VCaP (cell line): ENCODE measurements at regions not wholly inside any gene's neighbourhood (a gene's known extent, or its start where the extent isn't known, plus 50 kb on each side); places are given as distances from the start of the nearest gene placed in this dataset.
"Not testable (repeated sequence)": the region's sequence is repeated elsewhere in the genome, so short reads cannot be mapped to it uniquely, and the experiment has no call there.

ENCODE experiments used
- H3K27ac ChIP-seq: fragments of 450-650 bp; 2 replicates; pipeline ENCODE4 v1.5.1; 2017
- TF ChIP-seq, protein P1 (sequence below): fragments of 450-650 bp; conservative IDR thresholded peaks from 2 replicates; pipeline ENCODE4 v1.5.1; 2017; ENCODE audit warnings: mild to moderate bottlenecking, moderate library complexity

DNA sequence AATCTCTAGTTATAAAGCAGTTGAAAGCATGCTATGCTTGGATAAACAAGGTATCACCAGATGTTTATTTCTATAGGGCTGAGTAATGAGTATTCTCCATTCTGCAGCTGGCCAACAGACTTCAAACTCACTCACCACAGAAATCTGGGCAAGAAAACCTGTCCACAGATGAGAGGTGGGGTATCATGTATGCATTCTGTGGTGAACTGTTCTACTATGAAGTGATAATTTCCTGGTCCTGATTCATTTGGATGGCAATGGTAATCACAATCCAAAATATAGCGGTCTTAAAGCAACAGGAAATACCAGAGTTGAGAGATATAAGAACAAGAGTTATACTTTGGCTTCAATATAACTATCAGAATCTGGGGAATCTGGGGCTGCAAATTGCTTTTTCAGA lies 65.9 kb upstream of the EFNA5 start:
- TF ChIP-seq, protein P1, sequence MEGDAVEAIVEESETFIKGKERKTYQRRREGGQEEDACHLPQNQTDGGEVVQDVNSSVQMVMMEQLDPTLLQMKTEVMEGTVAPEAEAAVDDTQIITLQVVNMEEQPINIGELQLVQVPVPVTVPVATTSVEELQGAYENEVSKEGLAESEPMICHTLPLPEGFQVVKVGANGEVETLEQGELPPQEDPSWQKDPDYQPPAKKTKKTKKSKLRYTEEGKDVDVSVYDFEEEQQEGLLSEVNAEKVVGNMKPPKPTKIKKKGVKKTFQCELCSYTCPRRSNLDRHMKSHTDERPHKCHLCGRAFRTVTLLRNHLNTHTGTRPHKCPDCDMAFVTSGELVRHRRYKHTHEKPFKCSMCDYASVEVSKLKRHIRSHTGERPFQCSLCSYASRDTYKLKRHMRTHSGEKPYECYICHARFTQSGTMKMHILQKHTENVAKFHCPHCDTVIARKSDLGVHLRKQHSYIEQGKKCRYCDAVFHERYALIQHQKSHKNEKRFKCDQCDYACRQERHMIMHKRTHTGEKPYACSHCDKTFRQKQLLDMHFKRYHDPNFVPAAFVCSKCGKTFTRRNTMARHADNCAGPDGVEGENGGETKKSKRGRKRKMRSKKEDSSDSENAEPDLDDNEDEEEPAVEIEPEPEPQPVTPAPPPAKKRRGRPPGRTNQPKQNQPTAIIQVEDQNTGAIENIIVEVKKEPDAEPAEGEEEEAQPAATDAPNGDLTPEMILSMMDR, result no peak
- no peak overlapping the region for H3K27ac ChIP-seq

DNA sequence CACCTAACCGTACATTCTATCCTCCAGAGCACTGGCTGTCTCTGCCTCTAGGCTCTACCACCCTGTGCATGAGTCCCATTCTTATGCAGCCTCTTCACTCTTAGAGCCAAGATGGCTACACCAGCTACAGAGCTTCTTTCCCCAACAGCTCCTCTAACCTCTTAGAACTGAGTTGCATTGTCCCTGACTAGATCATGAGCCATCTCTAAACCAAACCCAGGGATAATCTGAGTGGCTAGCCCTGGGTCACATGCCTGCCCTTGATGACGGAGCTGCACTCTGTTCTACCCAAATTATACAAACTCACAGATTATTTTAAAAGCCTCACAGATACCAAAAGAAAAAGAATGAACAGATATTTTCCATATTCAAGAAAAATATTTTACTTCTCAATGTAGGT lies 65.4 kb upstream of the EFNA5 start:
- not testable (repeated sequence) for H3K27ac ChIP-seq

DNA sequence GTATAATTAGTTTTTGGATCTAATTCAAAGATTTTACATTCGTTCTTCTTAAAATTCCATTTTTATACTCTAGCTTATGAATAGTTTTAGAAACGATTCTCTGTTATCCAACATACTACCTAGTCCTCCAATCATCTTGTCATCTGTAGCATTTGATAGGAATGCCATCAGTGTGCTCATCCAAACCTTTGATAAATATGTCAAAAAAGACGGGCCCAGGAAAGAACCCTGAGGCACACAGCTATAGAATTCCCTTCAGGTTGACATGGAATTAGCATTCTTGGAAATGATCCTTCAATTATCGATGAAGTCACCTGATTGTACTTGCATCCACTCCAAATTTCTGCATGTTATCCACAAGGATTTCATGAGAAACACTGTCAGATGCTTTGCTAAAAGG lies 64.8 kb upstream of the EFNA5 start:
- H3K27ac ChIP-seq, result no peak overlapping the region
- TF ChIP-seq, protein P1, result no peak

DNA sequence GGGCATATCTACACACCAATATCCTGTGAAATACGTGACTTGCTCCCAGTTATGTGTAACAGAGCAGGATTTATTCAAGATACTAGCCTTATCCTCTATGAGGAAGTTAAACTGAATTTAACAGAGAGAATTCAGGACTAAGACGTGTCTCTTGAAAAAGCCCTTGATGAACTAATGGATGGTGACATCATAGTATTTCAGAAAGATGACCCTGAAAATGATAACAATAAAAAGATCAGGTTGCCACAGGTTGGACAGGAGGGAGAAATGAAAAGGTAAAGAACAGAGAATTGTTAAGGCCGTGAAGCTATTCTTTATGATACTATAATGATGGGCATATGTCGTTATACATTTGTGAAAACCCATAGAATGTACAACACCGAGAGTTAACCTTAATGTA lies 56.2 kb upstream of the EFNA5 start:
- TF ChIP-seq, protein P1, result no peak
- H3K27ac ChIP-seq, result no peak overlapping the region

DNA sequence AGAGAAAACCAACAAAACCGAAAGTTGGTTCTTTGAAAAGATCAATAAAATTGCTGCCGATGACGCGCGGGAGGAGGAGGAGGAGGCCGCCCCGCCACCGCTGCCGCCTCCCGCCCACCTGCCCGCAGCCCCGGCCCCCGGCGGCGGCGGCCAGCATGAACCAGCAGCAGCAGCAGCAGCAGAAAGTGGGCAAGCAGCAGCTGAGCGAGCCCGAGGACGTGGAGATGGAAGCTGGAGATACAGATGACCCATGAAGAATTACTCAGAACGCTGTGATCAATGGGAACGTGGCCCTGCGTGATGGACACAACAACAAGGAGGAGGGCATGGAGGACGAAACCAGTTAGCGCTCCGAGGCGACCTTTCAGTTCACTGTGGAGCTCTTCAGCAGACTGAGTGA lies 53.9 kb upstream of the EFNA5 start:
- no peak overlapping the region for H3K27ac ChIP-seq
- TF ChIP-seq, protein P1, result no peak

DNA sequence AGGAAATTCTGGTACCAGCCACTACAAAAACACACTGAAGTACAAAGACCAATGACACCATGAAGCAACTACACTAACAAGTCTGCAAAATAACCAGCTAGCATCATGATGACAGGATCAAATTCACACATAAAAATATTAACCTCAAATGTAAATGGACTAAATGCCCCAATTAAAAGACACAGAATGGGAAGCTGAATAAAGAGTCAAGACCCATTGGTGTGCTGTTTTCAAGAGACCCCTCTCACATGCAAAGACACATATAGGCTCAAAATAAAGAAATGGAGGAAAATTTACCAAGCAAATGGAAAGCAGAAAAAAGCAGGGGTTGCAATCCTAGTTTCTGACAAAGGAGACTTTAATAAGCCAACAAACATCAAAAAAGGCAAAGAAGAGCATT lies 50.5 kb upstream of the EFNA5 start:
- H3K27ac ChIP-seq, result not testable (repeated sequence)
